Fibroblast of lung (primary cell): ENCODE measurements at regions not wholly inside any gene's neighbourhood (a gene's known extent, or its start where the extent isn't known, plus 50 kb on each side); places are given as distances from the start of the nearest gene placed in this dataset.

Experiments
- EZH2 ChIP-seq: IDR thresholded peaks from 2 replicates; pipeline ENCODE4 v1.5.1; 2012; ENCODE audit warnings: low read length, control low read depth, mild to moderate bottlenecking; ENCODE audit errors: missing control alignments
- TF ChIP-seq, protein P1 (sequence below), 2 donors: IDR thresholded peaks in 1 of 2; conservative IDR thresholded peaks in 1 of 2; 1 replicate in 1 of 2; 2 replicates in 1 of 2; pipeline ENCODE4 v1.5.1; 2011 to 2012; ENCODE audit warnings: low read length in 2 of 2, control low read depth in 1 of 2, inconsistent platforms in 1 of 2, low read depth in 1 of 2, mild to moderate bottlenecking in 1 of 2

DNA sequence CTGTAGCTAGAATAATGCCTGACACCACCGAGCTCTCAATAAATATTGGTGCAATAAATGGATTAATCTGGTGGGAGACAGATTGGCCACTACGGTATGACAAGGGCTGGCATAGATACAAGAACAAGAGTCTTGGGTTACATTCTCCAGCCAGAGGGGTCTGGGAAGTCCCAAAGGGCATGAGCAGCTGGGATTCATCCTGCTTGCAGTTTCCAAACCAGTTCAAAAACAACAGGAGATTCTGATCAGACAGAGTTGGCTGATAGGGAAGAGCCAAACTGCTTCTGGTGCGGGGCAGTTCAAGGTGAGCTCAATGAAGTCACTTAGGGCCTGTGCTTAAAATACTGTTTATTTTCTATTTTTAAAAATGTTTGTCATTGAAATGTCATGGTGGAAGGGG, 266.9 kb downstream of the TNS1 start:
- TF ChIP-seq, protein P1, sequence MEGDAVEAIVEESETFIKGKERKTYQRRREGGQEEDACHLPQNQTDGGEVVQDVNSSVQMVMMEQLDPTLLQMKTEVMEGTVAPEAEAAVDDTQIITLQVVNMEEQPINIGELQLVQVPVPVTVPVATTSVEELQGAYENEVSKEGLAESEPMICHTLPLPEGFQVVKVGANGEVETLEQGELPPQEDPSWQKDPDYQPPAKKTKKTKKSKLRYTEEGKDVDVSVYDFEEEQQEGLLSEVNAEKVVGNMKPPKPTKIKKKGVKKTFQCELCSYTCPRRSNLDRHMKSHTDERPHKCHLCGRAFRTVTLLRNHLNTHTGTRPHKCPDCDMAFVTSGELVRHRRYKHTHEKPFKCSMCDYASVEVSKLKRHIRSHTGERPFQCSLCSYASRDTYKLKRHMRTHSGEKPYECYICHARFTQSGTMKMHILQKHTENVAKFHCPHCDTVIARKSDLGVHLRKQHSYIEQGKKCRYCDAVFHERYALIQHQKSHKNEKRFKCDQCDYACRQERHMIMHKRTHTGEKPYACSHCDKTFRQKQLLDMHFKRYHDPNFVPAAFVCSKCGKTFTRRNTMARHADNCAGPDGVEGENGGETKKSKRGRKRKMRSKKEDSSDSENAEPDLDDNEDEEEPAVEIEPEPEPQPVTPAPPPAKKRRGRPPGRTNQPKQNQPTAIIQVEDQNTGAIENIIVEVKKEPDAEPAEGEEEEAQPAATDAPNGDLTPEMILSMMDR (conservative IDR thresholded peaks at IDR 0.05 in 1 of 2, IDR thresholded peaks at IDR 0.05 in 1 of 2; ENCODE audit: low read depth in 1 of 2, low read length in 2 of 2) = no peak
- TF ChIP-seq EZH2 = no peak
